Islet precursor cell (in vitro differentiated cells): ENCODE measurements at regions not wholly inside any gene's neighbourhood (a gene's known extent, or its start where the extent isn't known, plus 50 kb on each side); places are given as distances from the start of the nearest gene placed in this dataset.
"Not testable (repeated sequence)": the region's sequence is repeated elsewhere in the genome, so short reads cannot be mapped to it uniquely, and the experiment has no call there.

Source experiments
- DNase-seq: peaks from one replicate; pipeline ENCODE4 v3.0.0-alpha.2; 2018

- DNase-seq, result no peak
Observed at GRCh38 chr3:165624761-165625160, 212.5 kb downstream of the BCHE start.

GRCh38 chr3:165622356-165622755 is 214.9 kb downstream of the BCHE start:
- DNase-seq, result no peak

- DNase-seq, result no peak
Observed at GRCh38 chr3:165619069-165619468, 218.2 kb downstream of the BCHE start.

GRCh38 chr3:165617134-165617533 is 220.1 kb downstream of the BCHE start:
- no peak for DNase-seq

- no peak for DNase-seq
Observed at GRCh38 chr3:165614337-165614736, 222.9 kb downstream of the BCHE start.

- no peak for DNase-seq
Observed at GRCh38 chr3:165613014-165613413, 224.2 kb downstream of the BCHE start.

GRCh38 chr3:165607221-165607620 is 230.0 kb downstream of the BCHE start:
- no peak for DNase-seq

- DNase-seq, result no peak
Observed at GRCh38 chr3:165603196-165603595, 234.0 kb downstream of the BCHE start.

GRCh38 chr3:165572566-165572965 is 264.7 kb downstream of the BCHE start:
- DNase-seq, result not testable (repeated sequence)

GRCh38 chr3:165568907-165569462 is 268.2 kb downstream of the BCHE start:
- no peak for DNase-seq

GRCh38 chr3:165555785-165556184 is 281.4 kb downstream of the BCHE start:
- DNase-seq, result no peak

- DNase-seq, result no peak
Observed at GRCh38 chr3:165553371-165553770, 283.9 kb downstream of the BCHE start.

- DNase-seq, result no peak
Observed at GRCh38 chr3:165549665-165550064, 287.6 kb downstream of the BCHE start.

- no peak for DNase-seq
Observed at GRCh38 chr3:165549037-165549436, 288.2 kb downstream of the BCHE start.

GRCh38 chr3:165545059-165545458 is 292.2 kb downstream of the BCHE start:
- DNase-seq, result no peak

GRCh38 chr3:165544432-165544831 is 292.8 kb downstream of the BCHE start:
- no peak for DNase-seq

- no peak for DNase-seq
Observed at GRCh38 chr3:165538166-165538565, 299.1 kb downstream of the BCHE start.

GRCh38 chr3:165532851-165533250 is 304.4 kb downstream of the BCHE start:
- no peak for DNase-seq

GRCh38 chr3:165529451-165529850 is 307.8 kb downstream of the BCHE start:
- DNase-seq, result no peak

- no peak for DNase-seq
Observed at GRCh38 chr3:165526367-165526766, 310.9 kb downstream of the BCHE start.

- no peak for DNase-seq
Observed at GRCh38 chr3:165523801-165524200, 313.4 kb downstream of the BCHE start.

- DNase-seq, result no peak
Observed at GRCh38 chr3:165522386-165522785, 314.8 kb downstream of the BCHE start.

- DNase-seq, result no peak
Observed at GRCh38 chr3:165521131-165521871, 315.9 kb downstream of the BCHE start.

GRCh38 chr3:165519687-165520086 is 317.5 kb downstream of the BCHE start:
- no peak for DNase-seq

GRCh38 chr3:165518346-165518745 is 318.9 kb downstream of the BCHE start:
- peak; percentile 65 for DNase-seq
